Esophagus (tissue), 2 donors: ENCODE measurements at regions not wholly inside any gene's neighbourhood (a gene's known extent, or its start where the extent isn't known, plus 50 kb on each side); places are given as distances from the start of the nearest gene placed in this dataset.

ENCODE experiments used
- H3K27ac ChIP-seq, 2 donors: one replicate each; pipeline ENCODE4 v1.5.1; 2013; ENCODE audit warnings: low read depth in 2 of 2, mild to moderate bottlenecking in 2 of 2, inconsistent platforms in 1 of 2, low read length in 1 of 2, moderate library complexity in 1 of 2
- H3K27me3 ChIP-seq, 2 donors: one replicate each; pipeline ENCODE4 v1.6.1; 2013; ENCODE audit warnings: low read length in 2 of 2, control low read depth in 1 of 2, mild to moderate bottlenecking in 1 of 2; ENCODE audit not compliant: insufficient read depth in 2 of 2, control insufficient read depth in 1 of 2
- H3K36me3 ChIP-seq, 2 donors: one replicate each; pipeline ENCODE4 v1.6.1; 2013; ENCODE audit warnings: low read length in 1 of 2; ENCODE audit not compliant: control insufficient read depth in 2 of 2, insufficient read depth in 2 of 2
- H3K4me1 ChIP-seq, 2 donors: one replicate each; pipeline ENCODE4 v1.6.1; 2013; ENCODE audit warnings: low read length in 1 of 2; ENCODE audit not compliant: control insufficient read depth in 2 of 2, insufficient read depth in 2 of 2
- H3K4me3 ChIP-seq, 2 donors: one replicate each; pipeline ENCODE4 v1.5.1; 2013; ENCODE audit warnings: low read length in 2 of 2, mild to moderate bottlenecking in 2 of 2, low read depth in 1 of 2, moderate library complexity in 1 of 2
- H3K9me3 ChIP-seq, 2 donors: one replicate each; pipeline ENCODE4 v1.6.1; 2013; ENCODE audit warnings: mild to moderate bottlenecking in 2 of 2, low read depth in 1 of 2, low read length in 1 of 2, moderate library complexity in 1 of 2; ENCODE audit not compliant: control insufficient read depth in 2 of 2, insufficient read depth in 1 of 2
- WGBS, 2 donors: extraction: QIAGEN DNeasy Blood & Tissue Kit; methylation state at CpG; one replicate each; pipeline ENCODE4 v1.1.7; 2013; 5-methylcytosine and 5-hydroxymethylcytosine counted together
- donor health status: healthy with polysubstance abuse.
- donor health status: Bipolar disorder and iron deficiency.

- no peak overlapping the region for H3K27ac ChIP-seq
- no peaks in the 10 kb centered on the region for H3K36me3 ChIP-seq
- H3K9me3 ChIP-seq: peaks cover 0 to 3% of the 10 kb centered on the region in 2 donors
- H3K27me3 ChIP-seq: no peaks in the 10 kb centered on the region
- H3K4me3 ChIP-seq: no peak overlapping the region
- 85 to 88% methylated on average over 7 of the region's 7 CpGs for WGBS, 2 donors
- no peaks in the 10 kb centered on the region for H3K4me1 ChIP-seq
Observed at GRCh38 chr1:195791796-195792195, 816.4 kb downstream of the KCNT2 start.

- Histone ChIP-seq H3K27me3 (no peaks in the 10 kb centered on the region), H3K36me3 (no peaks in the 10 kb centered on the region), H3K4me3 (no peak overlapping the region), H3K4me1 (no peaks in the 10 kb centered on the region), H3K27ac (no peak overlapping the region), H3K9me3 (peaks cover 0 to 3% of the 10 kb centered on the region in 2 donors)
- 91% methylated on average over 8 of the region's 8 CpGs for WGBS, 2 donors
Observed at GRCh38 chr1:195790514-195791168, 817.6 kb downstream of the KCNT2 start.

- Histone ChIP-seq H3K9me3 (peaks cover 0 to 3% of the 10 kb centered on the region in 2 donors), H3K36me3 (no peaks in the 10 kb centered on the region), H3K4me1 (no peaks in the 10 kb centered on the region), H3K27me3 (no peaks in the 10 kb centered on the region), H3K4me3 (no peak overlapping the region), H3K27ac (no peak overlapping the region)
- WGBS, 2 donors: 28 to 50% methylated on average over 2 of the region's 2 CpGs
Observed at GRCh38 chr1:195789321-195789720, 818.9 kb downstream of the KCNT2 start.

GRCh38 chr1:195788721-195789120 lies 819.5 kb downstream of the KCNT2 start:
- Histone ChIP-seq H3K4me3 (no peak overlapping the region), H3K4me1 (no peaks in the 10 kb centered on the region), H3K27me3 (no peaks in the 10 kb centered on the region), H3K27ac (no peak overlapping the region), H3K9me3 (peaks cover 0 to 3% of the 10 kb centered on the region in 2 donors), H3K36me3 (no peaks in the 10 kb centered on the region)
- 72 to 73% methylated on average over 4 of the region's 4 CpGs for whole genome bisulfite sequencing, 2 donors

GRCh38 chr1:195785830-195786229 lies 822.4 kb downstream of the KCNT2 start:
- WGBS, 2 donors: 34 to 38% methylated on average over 1 of the region's 1 CpG
- Histone ChIP-seq H3K36me3 (no peaks in the 10 kb centered on the region), H3K9me3 (no peaks in the 10 kb centered on the region), H3K4me3 (no peak overlapping the region), H3K4me1 (no peaks in the 10 kb centered on the region), H3K27me3 (no peaks in the 10 kb centered on the region), H3K27ac (no peak overlapping the region)

GRCh38 chr1:195773931-195774330 lies 834.3 kb downstream of the KCNT2 start:
- H3K27ac ChIP-seq: no peak overlapping the region
- H3K4me3 ChIP-seq: no peak overlapping the region
- no peaks in the 10 kb centered on the region for H3K36me3 ChIP-seq
- H3K9me3 ChIP-seq: no peaks in the 10 kb centered on the region
- WGBS, 2 donors: 88% methylated on average over 3 of the region's 3 CpGs
- H3K27me3 ChIP-seq: no peaks in the 10 kb centered on the region
- H3K4me1 ChIP-seq: no peaks in the 10 kb centered on the region

GRCh38 chr1:195769461-195769860 lies 838.8 kb downstream of the KCNT2 start:
- Histone ChIP-seq H3K36me3 (no peaks in the 10 kb centered on the region), H3K27me3 (no peaks in the 10 kb centered on the region), H3K4me1 (no peaks in the 10 kb centered on the region), H3K9me3 (no peaks in the 10 kb centered on the region), H3K4me3 (no peak overlapping the region), H3K27ac (no peak overlapping the region)

GRCh38 chr1:195768936-195769335 lies 839.3 kb downstream of the KCNT2 start:
- Histone ChIP-seq H3K27me3 (no peaks in the 10 kb centered on the region), H3K9me3 (no peaks in the 10 kb centered on the region), H3K4me1 (no peaks in the 10 kb centered on the region), H3K4me3 (no peak overlapping the region), H3K27ac (no peak overlapping the region), H3K36me3 (no peaks in the 10 kb centered on the region)

GRCh38 chr1:195768377-195768776 lies 839.9 kb downstream of the KCNT2 start:
- Histone ChIP-seq H3K4me1 (no peaks in the 10 kb centered on the region), H3K4me3 (no peak overlapping the region), H3K9me3 (peaks cover 0 to under 1% of the 10 kb centered on the region in 2 donors), H3K27me3 (no peaks in the 10 kb centered on the region), H3K36me3 (no peaks in the 10 kb centered on the region), H3K27ac (no peak overlapping the region)
- WGBS, 2 donors: 66 to 76% methylated on average over 2 of the region's 2 CpGs

GRCh38 chr1:195766709-195767108 lies 841.5 kb downstream of the KCNT2 start:
- H3K4me3 ChIP-seq: no peak overlapping the region
- peaks cover 0 to 4% of the 10 kb centered on the region in 2 donors for H3K9me3 ChIP-seq
- H3K27ac ChIP-seq: no peak overlapping the region
- H3K4me1 ChIP-seq: no peaks in the 10 kb centered on the region
- no peaks in the 10 kb centered on the region for H3K27me3 ChIP-seq
- H3K36me3 ChIP-seq: no peaks in the 10 kb centered on the region
